Cardiac fibroblast (primary cell): ENCODE measurements at regions not wholly inside any gene's neighbourhood (a gene's known extent, or its start where the extent isn't known, plus 50 kb on each side); places are given as distances from the start of the nearest gene placed in this dataset.

Experiments used
- DNase-seq, 2 donors: peaks; one replicate each; pipeline versions ENCODE4 v3.0.0 to v3.0.0-alpha.2; 2010; ENCODE audit warnings: low read depth in 2 of 2
- H3K4me3 ChIP-seq, 2 donors: replicated peaks in 1 of 2; 1 replicate in 1 of 2; 2 replicates in 1 of 2; pipeline ENCODE4 v1.5.1; 2011; ENCODE audit warnings: low read depth in 2 of 2, low read length in 2 of 2, mild to moderate bottlenecking in 2 of 2, moderate library complexity in 1 of 2
- TF ChIP-seq, protein P1 (sequence below): IDR thresholded peaks from one replicate; pipeline ENCODE4 v1.5.1; 2011; ENCODE audit warnings: low read depth, mild to moderate bottlenecking, low read length, inconsistent platforms

GRCh38 chr4:138964716-138965426 is 50.7 kb upstream of the NOCT start:
- TF ChIP-seq, protein P1, sequence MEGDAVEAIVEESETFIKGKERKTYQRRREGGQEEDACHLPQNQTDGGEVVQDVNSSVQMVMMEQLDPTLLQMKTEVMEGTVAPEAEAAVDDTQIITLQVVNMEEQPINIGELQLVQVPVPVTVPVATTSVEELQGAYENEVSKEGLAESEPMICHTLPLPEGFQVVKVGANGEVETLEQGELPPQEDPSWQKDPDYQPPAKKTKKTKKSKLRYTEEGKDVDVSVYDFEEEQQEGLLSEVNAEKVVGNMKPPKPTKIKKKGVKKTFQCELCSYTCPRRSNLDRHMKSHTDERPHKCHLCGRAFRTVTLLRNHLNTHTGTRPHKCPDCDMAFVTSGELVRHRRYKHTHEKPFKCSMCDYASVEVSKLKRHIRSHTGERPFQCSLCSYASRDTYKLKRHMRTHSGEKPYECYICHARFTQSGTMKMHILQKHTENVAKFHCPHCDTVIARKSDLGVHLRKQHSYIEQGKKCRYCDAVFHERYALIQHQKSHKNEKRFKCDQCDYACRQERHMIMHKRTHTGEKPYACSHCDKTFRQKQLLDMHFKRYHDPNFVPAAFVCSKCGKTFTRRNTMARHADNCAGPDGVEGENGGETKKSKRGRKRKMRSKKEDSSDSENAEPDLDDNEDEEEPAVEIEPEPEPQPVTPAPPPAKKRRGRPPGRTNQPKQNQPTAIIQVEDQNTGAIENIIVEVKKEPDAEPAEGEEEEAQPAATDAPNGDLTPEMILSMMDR = no peak
- no peak for DNase-seq
- no peak overlapping the region for H3K4me3 ChIP-seq

- TF ChIP-seq, protein P1 = no peak
- no peak for DNase-seq
- no peak overlapping the region for H3K4me3 ChIP-seq
Measured at GRCh38 chr4:138963412-138963811, 52.2 kb upstream of the NOCT start.

- TF ChIP-seq, protein P1 = no peak
- DNase-seq = no peak
- H3K4me3 ChIP-seq = no peak overlapping the region
Measured at GRCh38 chr4:138961664-138962063, 53.9 kb upstream of the NOCT start.

DNA sequence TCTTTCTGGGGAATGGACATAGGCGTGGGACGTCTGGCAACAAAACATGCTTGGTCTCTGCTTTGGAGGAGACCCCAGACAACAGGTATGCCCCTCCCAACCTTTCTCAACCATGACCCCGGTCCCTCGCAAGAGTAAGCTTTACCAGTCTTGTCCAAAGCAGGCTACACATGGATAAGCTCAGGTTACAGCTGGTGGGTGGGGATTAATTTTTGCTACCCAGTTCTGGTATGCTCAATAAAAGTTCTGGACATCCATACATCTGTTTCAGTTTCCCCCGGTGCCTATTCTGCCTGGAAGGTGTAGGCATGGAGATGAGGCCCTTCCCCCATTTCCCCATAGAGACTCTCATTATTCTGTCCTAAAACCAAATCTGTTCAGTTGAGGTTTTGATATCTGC is 54.5 kb upstream of the NOCT start:
- TF ChIP-seq, protein P1 = no peak
- DNase-seq = no peak
- H3K4me3 ChIP-seq = no peak overlapping the region

GRCh38 chr4:138960175-138960710 is 55.3 kb upstream of the NOCT start:
- H3K4me3 ChIP-seq = no peak overlapping the region
- TF ChIP-seq, protein P1 = no peak
- no peak for DNase-seq

DNA sequence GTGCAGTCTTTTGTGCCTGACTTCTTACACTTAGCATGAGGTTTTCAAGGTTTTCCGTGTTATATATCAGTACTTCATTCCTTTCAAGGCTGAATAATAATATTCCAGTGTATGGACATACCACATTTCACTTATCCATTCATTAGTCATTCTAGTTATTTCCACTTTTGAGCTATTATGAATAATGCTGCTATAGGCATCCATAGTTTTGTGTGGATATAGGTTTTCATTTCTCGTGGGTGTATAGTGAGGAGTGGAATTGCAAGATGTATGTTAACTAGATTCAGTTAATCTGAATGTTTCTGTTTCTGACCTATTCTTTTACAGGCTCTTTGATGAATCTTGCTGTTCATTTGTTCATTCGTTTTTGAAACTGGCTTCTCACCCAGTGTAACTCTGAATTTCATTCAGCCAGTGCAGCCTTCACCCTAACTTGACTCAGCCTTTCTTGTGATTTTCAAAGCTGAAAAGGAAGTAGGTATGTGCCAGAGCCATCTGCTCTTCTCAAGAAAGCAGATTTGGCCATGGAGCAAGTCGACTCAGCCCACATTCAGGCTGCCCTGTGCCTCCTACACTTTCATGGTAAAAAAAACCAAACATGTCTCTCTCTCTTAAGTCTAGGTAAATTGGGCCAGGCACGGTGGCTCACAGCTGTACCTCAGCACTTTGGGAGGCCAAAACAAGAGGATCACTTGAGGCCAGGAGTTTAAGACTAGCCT is 56.3 kb upstream of the NOCT start:
- TF ChIP-seq, protein P1 = no peak
- peak; percentile 31 to 32 for DNase-seq
- no peak overlapping the region for H3K4me3 ChIP-seq
